ENCODE measurements at regions not wholly inside any gene's neighbourhood (a gene's known extent, or its start where the extent isn't known, plus 50 kb on each side); places are given as distances from the start of the nearest gene placed in this dataset.
"Not testable (repeated sequence)": the region's sequence is repeated elsewhere in the genome, so short reads cannot be mapped to it uniquely, and the experiment has no call there.

GRCh38 chr5:60517850-60518249 is 182.1 kb downstream of the DEPDC1B start:
- DNase-seq (ENCODE audit: low read depth) = no peak

- DNase-seq (ENCODE audit: low read depth) = no peak
These were observed 182.8 kb downstream of the DEPDC1B start for GRCh38 chr5:60517094-60517694.

GRCh38 chr5:60516688-60517087 is 183.3 kb downstream of the DEPDC1B start:
- no peak for DNase-seq (ENCODE audit: low read depth)

GRCh38 chr5:60514152-60514551 is 185.8 kb downstream of the DEPDC1B start:
- no peak for DNase-seq (ENCODE audit: low read depth)

GRCh38 chr5:60512117-60512516 is 187.8 kb downstream of the DEPDC1B start:
- DNase-seq (ENCODE audit: low read depth) = no peak

GRCh38 chr5:60510663-60511062 is 189.3 kb downstream of the DEPDC1B start:
- no peak for DNase-seq (ENCODE audit: low read depth)

- no peak for DNase-seq (ENCODE audit: low read depth)
These were observed 189.9 kb downstream of the DEPDC1B start for GRCh38 chr5:60510049-60510448.

GRCh38 chr5:60509519-60509918 is 190.4 kb downstream of the DEPDC1B start:
- no peak for DNase-seq (ENCODE audit: low read depth)

- DNase-seq (ENCODE audit: low read depth) = no peak
These were observed 192.3 kb downstream of the DEPDC1B start for GRCh38 chr5:60507687-60508086.

- no peak for DNase-seq (ENCODE audit: low read depth)
These were observed 194.4 kb downstream of the DEPDC1B start for GRCh38 chr5:60505373-60506171.

- DNase-seq (ENCODE audit: low read depth) = no peak
These were observed 195.6 kb downstream of the DEPDC1B start for GRCh38 chr5:60504342-60504741.

GRCh38 chr5:60503771-60504170 is 196.2 kb downstream of the DEPDC1B start:
- no peak for DNase-seq (ENCODE audit: low read depth)

- peak; percentile 11 for DNase-seq (ENCODE audit: low read depth)
These were observed 202.1 kb downstream of the DEPDC1B start for GRCh38 chr5:60497706-60498500.

GRCh38 chr5:60495644-60496520 is 204.1 kb downstream of the DEPDC1B start:
- DNase-seq (ENCODE audit: low read depth) = no peak

GRCh38 chr5:60494635-60495034 is 205.3 kb downstream of the DEPDC1B start:
- no peak for DNase-seq (ENCODE audit: low read depth)

- DNase-seq (ENCODE audit: low read depth) = no peak
These were observed 205.8 kb downstream of the DEPDC1B start for GRCh38 chr5:60494144-60494543.

- DNase-seq (ENCODE audit: low read depth) = no peak
These were observed 206.6 kb downstream of the DEPDC1B start for GRCh38 chr5:60493372-60493771.

GRCh38 chr5:60492958-60493357 is 207.0 kb downstream of the DEPDC1B start:
- no peak for DNase-seq (ENCODE audit: low read depth)

- not testable (repeated sequence) for DNase-seq (ENCODE audit: low read depth)
These were observed 207.6 kb downstream of the DEPDC1B start for GRCh38 chr5:60492358-60492757.

- DNase-seq (ENCODE audit: low read depth) = no peak
These were observed 209.3 kb downstream of the DEPDC1B start for GRCh38 chr5:60490597-60491166.

- DNase-seq (ENCODE audit: low read depth) = no peak
These were observed 210.1 kb downstream of the DEPDC1B start for GRCh38 chr5:60489856-60490255.

GRCh38 chr5:60489377-60489776 is 210.6 kb downstream of the DEPDC1B start:
- DNase-seq (ENCODE audit: low read depth) = no peak
